MM.1S (cell line): ENCODE measurements at regions not wholly inside any gene's neighbourhood (a gene's known extent, or its start where the extent isn't known, plus 50 kb on each side); places are given as distances from the start of the nearest gene placed in this dataset.

Experiments
- CTCF ChIP-seq: fragments of 300-600 bp; sonication (generic); IDR thresholded peaks from 2 replicates; pipeline ENCODE4 v1.5.1; 2016; ENCODE audit warnings: antibody characterized with exemption, low read length, mixed read lengths
- EZH2 ChIP-seq: fragments of 300-600 bp; sonication (generic); optimal IDR thresholded peaks from 2 replicates; pipeline ENCODE3; 2017; ENCODE audit warnings: low read depth, mild to moderate bottlenecking, antibody characterized with exemption, low read length, mixed read lengths
- EZH2phosphoT487 ChIP-seq: fragments of 300-600 bp; sonication (generic); IDR thresholded peaks from 2 replicates; pipeline ENCODE4 v1.6.1; 2018; ENCODE audit warnings: antibody characterized with exemption, low read length

GRCh38 chr21:23160914-23161313, 2162.7 kb downstream of the NCAM2 start:
- TF ChIP-seq EZH2phosphoT487 (no peak), CTCF (peak; percentile 12; the same call in 1 of the 2 replicates), EZH2 (no peak)
